ENCODE measurements at regions not wholly inside any gene's neighbourhood (a gene's known extent, or its start where the extent isn't known, plus 50 kb on each side); places are given as distances from the start of the nearest gene placed in this dataset.
"Not testable (repeated sequence)": the region's sequence is repeated elsewhere in the genome, so short reads cannot be mapped to it uniquely, and the experiment has no call there.

DNA sequence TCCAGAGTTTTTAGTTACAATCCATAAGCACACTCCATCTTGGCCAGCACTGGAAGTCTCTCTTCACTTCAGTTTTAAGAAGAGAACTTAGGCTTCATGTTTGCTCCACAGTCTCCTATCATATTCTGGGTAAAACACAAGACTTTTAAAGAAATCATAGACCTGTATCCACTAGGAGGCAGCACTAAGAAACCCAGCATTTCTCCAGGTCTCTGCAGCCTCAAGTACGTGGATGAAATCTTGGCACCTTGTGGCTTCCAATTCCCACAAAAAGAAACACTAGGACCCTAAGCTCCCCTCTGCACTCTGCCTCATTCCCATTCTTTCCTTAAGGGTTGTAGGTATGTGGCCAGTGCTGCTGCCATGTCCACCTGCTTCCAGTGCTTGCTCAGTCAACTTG, 367.3 kb upstream of the CASK start:
- H3K4me3 Mint-ChIP-seq: no peak overlapping the region
- H3K27me3 Mint-ChIP-seq: no peaks in the 10 kb centered on the region
- no peak for DNase-seq
- intact Hi-C loops (cut with micrococcal nuclease): loop anchor here (5.0 kb wide), 1 partner anchor 242 kb away; no protein-coding TSS in a partner anchor
- POLR2A ChIA-PET: interaction anchor here (1.5 kb wide), 1 partner anchor 492 kb away, joined by 4 read pairs; no protein-coding TSS in a partner anchor
- CTCF ChIA-PET: interaction anchor here (0.9 to 1.7 kb wide), 2 partner anchors 22 to 384 kb away, joined by 3 read pairs; no protein-coding TSS in a partner anchor
- H3K36me3 Mint-ChIP-seq: no peaks in the 10 kb centered on the region
- H3K4me1 Mint-ChIP-seq (ENCODE audit: low read depth): peaks cover 28% of the 10 kb centered on the region
- no peak overlapping the region for H3K27ac Mint-ChIP-seq
- H3K9me3 Mint-ChIP-seq: no peaks in the 10 kb centered on the region

DNA sequence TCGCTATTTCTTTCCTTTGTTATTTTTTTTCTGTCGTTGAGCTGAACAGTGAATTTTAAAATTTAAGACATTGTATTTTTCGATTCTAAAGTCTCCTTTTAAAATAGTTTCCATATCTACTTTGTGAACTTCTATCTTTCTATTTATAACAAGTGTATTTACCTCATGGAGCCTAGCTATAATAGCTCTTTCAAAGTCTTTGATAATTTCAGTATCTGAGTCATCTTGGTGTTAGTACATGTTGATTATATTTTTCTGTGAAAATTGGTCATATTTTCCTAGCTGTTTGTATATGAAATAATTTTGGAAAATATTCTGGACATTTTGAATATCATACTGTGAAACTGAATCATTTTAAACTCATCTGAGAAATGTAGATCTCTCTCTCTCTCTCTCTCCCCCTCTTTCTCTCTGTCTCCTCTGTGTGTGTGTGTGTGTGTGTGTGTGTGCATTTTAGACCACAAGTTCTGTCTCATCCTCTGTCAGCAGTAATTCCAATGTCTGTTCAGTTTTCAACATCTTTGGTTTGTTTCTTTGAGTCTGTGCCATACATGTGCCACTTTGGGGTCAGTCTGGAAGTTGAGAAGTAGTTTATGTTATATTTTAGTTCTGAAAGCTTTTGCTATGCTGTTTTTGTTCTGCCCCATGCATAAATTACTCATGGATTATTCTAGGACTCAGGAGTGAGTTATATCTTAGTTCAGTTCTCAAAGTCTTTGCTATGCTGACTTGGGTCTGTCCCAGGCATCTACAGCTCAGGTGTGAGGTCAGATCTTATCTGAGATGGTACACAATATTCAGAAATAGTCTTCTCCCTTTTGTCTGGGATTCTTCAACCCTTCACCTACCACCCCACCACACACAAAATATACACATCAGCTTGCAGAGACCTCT, 366.4 kb upstream of the CASK start:
- POLR2A ChIA-PET: interaction anchor here (0.7 to 1.5 kb wide), 2 partner anchors 110 to 491 kb away, joined by 3 to 4 read pairs; no protein-coding TSS in a partner anchor
- H3K27me3 Mint-ChIP-seq: no peaks in the 10 kb centered on the region
- CTCF ChIA-PET: interaction anchor here (0.7 to 1.7 kb wide), 5 partner anchors 21 to 491 kb away, joined by 3 to 9 read pairs (median 3); no protein-coding TSS in a partner anchor
- no peaks in the 10 kb centered on the region for H3K9me3 Mint-ChIP-seq
- H3K4me3 Mint-ChIP-seq: peak overlapping the region; percentile 1
- intact Hi-C loops (cut with micrococcal nuclease): loop anchor here (5.0 kb wide), 1 partner anchor 243 kb away; no protein-coding TSS in a partner anchor
- peak overlapping the region; percentile 69 for H3K27ac Mint-ChIP-seq
- no peaks in the 10 kb centered on the region for H3K36me3 Mint-ChIP-seq
- peaks cover 28% of the 10 kb centered on the region for H3K4me1 Mint-ChIP-seq (ENCODE audit: low read depth)
- DNase-seq: peak; percentile 11

GRCh38 chrX:42285681-42286080, 362.3 kb upstream of the CASK start:
- intact Hi-C loops (cut with micrococcal nuclease); H3K36me3 Mint-ChIP-seq; H3K27me3 Mint-ChIP-seq; DNase-seq; POLR2A ChIA-PET; H3K9me3 Mint-ChIP-seq; CTCF ChIA-PET; H3K27ac Mint-ChIP-seq; H3K4me3 Mint-ChIP-seq: not testable (repeated sequence)
- peaks cover 23% of the 10 kb centered on the region for H3K4me1 Mint-ChIP-seq (ENCODE audit: low read depth)

DNA sequence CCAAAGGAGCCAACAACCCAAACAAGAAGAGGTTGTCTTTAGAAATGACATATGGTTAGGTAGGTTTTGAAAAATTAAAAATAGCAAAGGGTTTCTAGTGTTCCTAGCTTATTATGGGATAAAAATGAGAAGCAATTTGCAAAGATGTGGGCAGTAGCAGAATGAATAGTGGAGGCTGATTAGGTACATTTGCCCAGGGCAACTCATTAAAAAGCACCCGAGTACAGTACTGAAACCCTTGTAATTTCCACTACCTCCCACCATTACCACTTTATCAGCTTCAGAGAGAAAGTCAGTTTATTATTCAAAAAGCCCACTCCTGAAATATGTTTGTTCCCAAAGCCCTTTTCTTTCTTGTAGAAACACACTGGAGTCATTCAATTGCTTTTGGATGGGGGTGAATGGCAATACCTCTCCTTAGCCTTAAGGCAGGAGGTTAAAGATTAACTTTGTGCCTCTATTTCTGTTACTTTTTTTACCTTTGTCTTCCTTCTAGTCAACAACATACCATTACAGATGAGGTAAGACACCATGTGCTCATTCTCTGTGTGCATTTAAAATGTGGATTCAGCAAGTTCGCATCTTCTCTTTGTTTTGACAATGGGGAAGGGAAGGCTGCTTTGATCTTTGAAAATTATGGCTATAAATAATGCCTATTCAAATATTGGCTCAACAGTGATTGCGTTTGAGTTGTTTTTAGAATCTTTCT, 353.8 kb upstream of the CASK start:
- ChIA-PET POLR2A (no interaction called here), CTCF (interaction anchor here (0.7 kb wide), 1 partner anchor 487 kb away, joined by 3 read pairs; no protein-coding TSS in a partner anchor)
- no peak overlapping the region for H3K4me3 Mint-ChIP-seq
- DNase-seq: no peak
- intact Hi-C loops (cut with micrococcal nuclease): loop anchor here (10.0 kb wide), 1 partner anchor 482 kb away; no protein-coding TSS in a partner anchor
- H3K36me3 Mint-ChIP-seq: no peaks in the 10 kb centered on the region
- no peaks in the 10 kb centered on the region for H3K9me3 Mint-ChIP-seq
- H3K4me1 Mint-ChIP-seq (ENCODE audit: low read depth): peaks cover 7% of the 10 kb centered on the region
- no peak overlapping the region for H3K27ac Mint-ChIP-seq
- H3K27me3 Mint-ChIP-seq: no peaks in the 10 kb centered on the region

DNA sequence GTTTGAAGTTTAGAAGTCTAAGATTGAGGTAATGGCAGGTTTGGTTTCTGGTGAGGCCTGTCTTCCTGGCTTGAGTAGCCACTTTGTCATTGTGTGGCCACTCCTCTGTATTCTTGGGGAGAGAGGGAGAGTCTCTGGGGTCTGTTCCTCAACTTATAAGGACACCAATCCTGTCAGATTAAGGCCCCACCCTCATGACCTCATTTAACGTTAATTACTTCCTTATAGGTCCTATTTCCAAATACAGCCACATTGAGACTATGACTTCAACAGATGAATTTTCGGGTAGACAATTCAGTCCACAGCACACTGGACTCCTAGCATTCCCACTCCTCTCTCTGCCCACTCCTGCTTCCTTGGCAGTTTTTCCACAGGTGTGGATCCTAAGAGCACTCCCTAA, 350.8 kb upstream of the CASK start:
- Mint-ChIP-seq H3K4me3 (no peak overlapping the region), H3K27me3 (no peaks in the 10 kb centered on the region), H3K4me1 (ENCODE audit: low read depth) (peaks cover 7% of the 10 kb centered on the region), H3K36me3 (no peaks in the 10 kb centered on the region), H3K9me3 (no peaks in the 10 kb centered on the region), H3K27ac (no peak overlapping the region)
- ChIA-PET POLR2A (no interaction called here), CTCF (no interaction called here)
- no peak for DNase-seq
- intact Hi-C loops (cut with micrococcal nuclease): loop anchor here (10.0 kb wide), 1 partner anchor 479 kb away; no protein-coding TSS in a partner anchor

DNA sequence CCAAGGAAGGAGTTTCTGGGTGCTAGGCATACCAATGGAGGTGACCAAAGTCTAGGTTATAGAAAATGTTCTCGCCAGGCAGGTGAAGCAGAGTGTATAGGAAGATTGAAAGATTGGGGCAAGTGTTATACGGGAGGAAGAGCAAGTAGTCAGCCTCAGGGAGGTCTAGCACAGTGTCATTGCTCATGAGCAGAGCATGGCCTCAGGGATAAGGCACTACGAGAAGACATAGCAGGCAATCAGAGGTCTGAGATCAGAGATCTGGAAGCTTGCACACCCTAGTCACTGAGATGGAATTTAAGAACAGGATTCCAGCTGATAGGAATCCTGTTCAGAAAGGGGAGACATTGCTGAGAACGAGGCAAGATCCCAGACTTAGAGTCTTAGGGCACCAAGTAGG, 350.0 kb upstream of the CASK start:
- Mint-ChIP-seq H3K4me3 (no peak overlapping the region), H3K27ac (no peak overlapping the region), H3K4me1 (ENCODE audit: low read depth) (peaks cover 9% of the 10 kb centered on the region), H3K9me3 (no peaks in the 10 kb centered on the region), H3K27me3 (no peaks in the 10 kb centered on the region), H3K36me3 (no peaks in the 10 kb centered on the region)
- no peak for DNase-seq
- intact Hi-C loops (cut with micrococcal nuclease): loop anchor here (10.0 kb wide), 1 partner anchor 479 kb away; no protein-coding TSS in a partner anchor
- CTCF ChIA-PET: no interaction called here
- POLR2A ChIA-PET: no interaction called here

- Mint-ChIP-seq H3K27me3 (no peaks in the 10 kb centered on the region), H3K36me3 (no peaks in the 10 kb centered on the region), H3K27ac (no peak overlapping the region), H3K4me1 (ENCODE audit: low read depth) (peaks cover 2% of the 10 kb centered on the region), H3K4me3 (no peak overlapping the region), H3K9me3 (no peaks in the 10 kb centered on the region)
- DNase-seq: no peak
- intact Hi-C loops (cut with micrococcal nuclease): no loop called here
- POLR2A ChIA-PET: no interaction called here
- CTCF ChIA-PET: interaction anchor here (0.6 kb wide), 1 partner anchor 21 kb away, joined by 3 read pairs; no protein-coding TSS in a partner anchor
Measured at GRCh38 chrX:42269186-42269585, 345.8 kb upstream of the CASK start.

GRCh38 chrX:42260854-42261253, 337.5 kb upstream of the CASK start:
- no peaks in the 10 kb centered on the region for H3K4me1 Mint-ChIP-seq (ENCODE audit: low read depth)
- H3K9me3 Mint-ChIP-seq: peaks cover 4% of the 10 kb centered on the region
- no peaks in the 10 kb centered on the region for H3K36me3 Mint-ChIP-seq
- H3K27ac Mint-ChIP-seq: no peak overlapping the region
- H3K27me3 Mint-ChIP-seq: no peaks in the 10 kb centered on the region
- DNase-seq: no peak
- no peak overlapping the region for H3K4me3 Mint-ChIP-seq
- CTCF ChIA-PET: no interaction called here
- intact Hi-C loops (cut with micrococcal nuclease): no loop called here
- POLR2A ChIA-PET: no interaction called here

DNA sequence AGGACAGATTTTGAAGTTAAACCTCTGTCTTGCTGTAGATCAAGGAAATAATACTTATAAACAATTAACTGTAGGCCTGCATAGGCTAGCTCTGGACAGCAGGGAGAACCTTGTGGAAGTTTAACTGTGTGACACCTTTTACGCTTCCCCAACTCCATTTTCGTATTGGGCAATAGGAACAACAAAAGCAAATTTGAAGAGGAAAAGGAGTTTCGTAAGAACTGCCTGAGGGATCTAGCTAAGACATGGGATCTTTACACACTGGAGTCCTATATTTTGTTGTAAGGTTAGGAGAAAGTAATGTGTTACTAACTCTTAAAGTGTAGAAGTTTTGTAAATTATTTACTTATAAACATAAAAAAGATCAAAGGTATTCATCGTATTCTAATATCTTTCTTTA, 324.9 kb upstream of the CASK start:
- CTCF ChIA-PET: no interaction called here
- no peak overlapping the region for H3K27ac Mint-ChIP-seq
- no peak for DNase-seq
- no peaks in the 10 kb centered on the region for H3K27me3 Mint-ChIP-seq
- no peaks in the 10 kb centered on the region for H3K4me1 Mint-ChIP-seq (ENCODE audit: low read depth)
- H3K9me3 Mint-ChIP-seq: no peaks in the 10 kb centered on the region
- POLR2A ChIA-PET: no interaction called here
- H3K36me3 Mint-ChIP-seq: no peaks in the 10 kb centered on the region
- intact Hi-C loops (cut with micrococcal nuclease): no loop called here
- H3K4me3 Mint-ChIP-seq: no peak overlapping the region

- no peak overlapping the region for H3K4me3 Mint-ChIP-seq
- no peak overlapping the region for H3K27ac Mint-ChIP-seq
- POLR2A ChIA-PET: no interaction called here
- CTCF ChIA-PET: no interaction called here
- DNase-seq: no peak
- H3K4me1 Mint-ChIP-seq (ENCODE audit: low read depth): no peaks in the 10 kb centered on the region
- intact Hi-C loops (cut with micrococcal nuclease): no loop called here
- no peaks in the 10 kb centered on the region for H3K27me3 Mint-ChIP-seq
- H3K36me3 Mint-ChIP-seq: no peaks in the 10 kb centered on the region
- no peaks in the 10 kb centered on the region for H3K9me3 Mint-ChIP-seq
Measured at GRCh38 chrX:42247241-42247640, 323.9 kb upstream of the CASK start.

DNA sequence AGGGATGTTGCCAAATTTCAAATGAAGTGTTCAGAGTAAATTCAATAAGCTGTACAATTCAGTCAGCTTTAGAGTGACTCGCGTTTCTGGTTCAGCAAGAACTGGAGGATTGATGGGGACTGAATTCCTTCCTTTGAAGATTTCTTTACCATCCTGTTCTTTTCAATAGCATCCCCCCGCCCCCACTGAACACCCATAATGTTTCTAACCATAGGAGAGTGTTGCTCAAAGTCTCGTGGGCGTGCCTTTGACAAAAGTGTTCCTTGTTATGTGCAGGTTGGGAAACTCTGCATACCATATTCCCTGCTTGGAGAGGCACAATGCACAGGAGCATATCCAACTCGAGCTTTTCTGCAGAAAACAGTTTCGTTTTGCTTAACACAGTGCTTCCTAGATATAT, 323.5 kb upstream of the CASK start:
- Mint-ChIP-seq H3K4me1 (ENCODE audit: low read depth) (no peaks in the 10 kb centered on the region), H3K27me3 (no peaks in the 10 kb centered on the region), H3K36me3 (no peaks in the 10 kb centered on the region), H3K4me3 (no peak overlapping the region), H3K9me3 (no peaks in the 10 kb centered on the region), H3K27ac (no peak overlapping the region)
- DNase-seq: no peak
- intact Hi-C loops (cut with micrococcal nuclease): no loop called here
- ChIA-PET POLR2A (no interaction called here), CTCF (no interaction called here)

GRCh38 chrX:42242004-42242403, 318.6 kb upstream of the CASK start:
- no peak for DNase-seq
- intact Hi-C loops (cut with micrococcal nuclease): no loop called here
- H3K27me3 Mint-ChIP-seq: no peaks in the 10 kb centered on the region

More at GRCh38 chrX:42242004-42242403, 318.6 kb upstream of the CASK start:
- H3K36me3 Mint-ChIP-seq: no peaks in the 10 kb centered on the region
- no peaks in the 10 kb centered on the region for H3K9me3 Mint-ChIP-seq
- H3K4me3 Mint-ChIP-seq: no peak overlapping the region
- POLR2A ChIA-PET: no interaction called here
- no peak overlapping the region for H3K27ac Mint-ChIP-seq
- CTCF ChIA-PET: no interaction called here
- H3K4me1 Mint-ChIP-seq (ENCODE audit: low read depth): peaks cover 3% of the 10 kb centered on the region

All from activated CD4-positive, alpha-beta memory T cell treated with anti-CD3 and anti-CD28 coated beads for 36 hours (primary cell).